Activated B cell treated with CpG ODN at 0.5 μM for 24 hours (primary cell): ENCODE measurements at regions not wholly inside any gene's neighbourhood (a gene's known extent, or its start where the extent isn't known, plus 50 kb on each side); places are given as distances from the start of the nearest gene placed in this dataset.

Source experiments
- ATAC-seq: fragments of 200-7000 bp; cut with Tn5 transposase; one replicate; pipeline ENCODE4 v1.10.0; 2021; ENCODE audit warnings: low read depth, mild to moderate bottlenecking, moderate library complexity
- CTCF ChIA-PET: fragments of 350-600 bp; sonication (Branson Sonifier 250); formaldehyde crosslinking; loops from one replicate; lab custom pipeline; 2021; ENCODE audit warnings: antibody characterized with exemption; lab: Charles Lee
- POLR2A ChIA-PET: fragments of 350-600 bp; sonication (Branson Sonifier 250); formaldehyde crosslinking; loops from one replicate; lab custom pipeline; 2021; ENCODE audit warnings: antibody characterized with exemption; lab: Charles Lee
- DNase-seq: peaks from one replicate; pipeline ENCODE4 v3.0.0; 2022
- H3K27ac Mint-ChIP-seq: one replicate; pipeline ENCODE4 v1.8.0; 2020; ENCODE audit warnings: mixed read lengths
- H3K27me3 Mint-ChIP-seq: one replicate; pipeline ENCODE4 v1.8.0; 2021; ENCODE audit warnings: mixed read lengths
- H3K36me3 Mint-ChIP-seq: one replicate; pipeline ENCODE4 v1.8.0; 2021; ENCODE audit warnings: low read depth, mixed read lengths
- H3K4me1 Mint-ChIP-seq: one replicate; pipeline ENCODE4 v1.8.0; 2021; ENCODE audit warnings: mixed read lengths
- H3K4me3 Mint-ChIP-seq: one replicate; pipeline ENCODE4 v1.8.0; 2020; ENCODE audit warnings: mild to moderate bottlenecking, mixed read lengths
- H3K9me3 Mint-ChIP-seq: one replicate; pipeline ENCODE4 v1.8.0; 2020; ENCODE audit warnings: mixed read lengths
- CTCF ChIP-seq: fragments of 200-600 bp; IDR thresholded peaks from one replicate; pipeline ENCODE4 v1.8.0; 2022; ENCODE audit warnings: antibody characterized with exemption, mild to moderate bottlenecking
- intact Hi-C: fragments of 100-400 bp; cut with micrococcal nuclease; formaldehyde crosslinking; loops from one replicate; pipeline ENCODE4 v1.15.1; 2024

GRCh38 chr20:4453359-4453758 lies 204.3 kb upstream of the ADRA1D start:
- Mint-ChIP-seq H3K27ac (no peak overlapping the region), H3K4me3 (no peak overlapping the region), H3K9me3 (peaks cover 6% of the 10 kb centered on the region), H3K36me3 (no peaks in the 10 kb centered on the region), H3K27me3 (no peaks in the 10 kb centered on the region), H3K4me1 (no peaks in the 10 kb centered on the region)
- no peak for TF ChIP-seq CTCF
- no peak for DNase-seq
- ChIA-PET CTCF (no interaction called here), POLR2A (no interaction called here)
- intact Hi-C loops, result no loop called here
- ATAC-seq, result no peak

GRCh38 chr20:4451487-4452081 lies 202.5 kb upstream of the ADRA1D start:
- H3K36me3 Mint-ChIP-seq, result no peaks in the 10 kb centered on the region
- no peak overlapping the region for H3K4me3 Mint-ChIP-seq
- intact Hi-C loops, result no loop called here
- CTCF ChIA-PET, result no interaction called here
- no peaks in the 10 kb centered on the region for H3K9me3 Mint-ChIP-seq
- no peaks in the 10 kb centered on the region for H3K27me3 Mint-ChIP-seq
- ATAC-seq (no peak), DNase-seq (no peak)
- no peak for TF ChIP-seq CTCF
- H3K4me1 Mint-ChIP-seq, result no peaks in the 10 kb centered on the region
- no peak overlapping the region for H3K27ac Mint-ChIP-seq
- POLR2A ChIA-PET, result no interaction called here

- Mint-ChIP-seq H3K9me3 (no peaks in the 10 kb centered on the region), H3K36me3 (no peaks in the 10 kb centered on the region), H3K4me3 (no peak overlapping the region), H3K27ac (no peak overlapping the region), H3K4me1 (no peaks in the 10 kb centered on the region), H3K27me3 (peaks cover 3% of the 10 kb centered on the region)
- intact Hi-C loops, result no loop called here
- ChIA-PET POLR2A (no interaction called here), CTCF (no interaction called here)
- no peak for TF ChIP-seq CTCF
- ATAC-seq (no peak), DNase-seq (no peak)
Measured at GRCh38 chr20:4449957-4450715, 201.0 kb upstream of the ADRA1D start.

GRCh38 chr20:4445784-4446183 lies 196.7 kb upstream of the ADRA1D start:
- Mint-ChIP-seq H3K4me3 (no peak overlapping the region), H3K36me3 (no peaks in the 10 kb centered on the region), H3K9me3 (no peaks in the 10 kb centered on the region), H3K27ac (no peak overlapping the region), H3K27me3 (peaks cover 3% of the 10 kb centered on the region), H3K4me1 (no peaks in the 10 kb centered on the region)
- CTCF ChIA-PET, result no interaction called here
- ATAC-seq (no peak), DNase-seq (no peak)
- intact Hi-C loops, result no loop called here
- TF ChIP-seq CTCF, result no peak
- POLR2A ChIA-PET, result no interaction called here

GRCh38 chr20:4445331-4445730 lies 196.2 kb upstream of the ADRA1D start:
- H3K36me3 Mint-ChIP-seq, result no peaks in the 10 kb centered on the region
- intact Hi-C loops, result no loop called here
- H3K27ac Mint-ChIP-seq, result no peak overlapping the region
- no peak for ATAC-seq
- POLR2A ChIA-PET, result no interaction called here
- H3K9me3 Mint-ChIP-seq, result no peaks in the 10 kb centered on the region
- CTCF ChIA-PET, result no interaction called here
- H3K4me1 Mint-ChIP-seq, result no peaks in the 10 kb centered on the region
- DNase-seq, result no peak
- no peak for TF ChIP-seq CTCF
- peaks cover 3% of the 10 kb centered on the region for H3K27me3 Mint-ChIP-seq
- H3K4me3 Mint-ChIP-seq, result no peak overlapping the region
